ENCODE measurements at regions not wholly inside any gene's neighbourhood (a gene's known extent, or its start where the extent isn't known, plus 50 kb on each side); places are given as distances from the start of the nearest gene placed in this dataset.

DNA sequence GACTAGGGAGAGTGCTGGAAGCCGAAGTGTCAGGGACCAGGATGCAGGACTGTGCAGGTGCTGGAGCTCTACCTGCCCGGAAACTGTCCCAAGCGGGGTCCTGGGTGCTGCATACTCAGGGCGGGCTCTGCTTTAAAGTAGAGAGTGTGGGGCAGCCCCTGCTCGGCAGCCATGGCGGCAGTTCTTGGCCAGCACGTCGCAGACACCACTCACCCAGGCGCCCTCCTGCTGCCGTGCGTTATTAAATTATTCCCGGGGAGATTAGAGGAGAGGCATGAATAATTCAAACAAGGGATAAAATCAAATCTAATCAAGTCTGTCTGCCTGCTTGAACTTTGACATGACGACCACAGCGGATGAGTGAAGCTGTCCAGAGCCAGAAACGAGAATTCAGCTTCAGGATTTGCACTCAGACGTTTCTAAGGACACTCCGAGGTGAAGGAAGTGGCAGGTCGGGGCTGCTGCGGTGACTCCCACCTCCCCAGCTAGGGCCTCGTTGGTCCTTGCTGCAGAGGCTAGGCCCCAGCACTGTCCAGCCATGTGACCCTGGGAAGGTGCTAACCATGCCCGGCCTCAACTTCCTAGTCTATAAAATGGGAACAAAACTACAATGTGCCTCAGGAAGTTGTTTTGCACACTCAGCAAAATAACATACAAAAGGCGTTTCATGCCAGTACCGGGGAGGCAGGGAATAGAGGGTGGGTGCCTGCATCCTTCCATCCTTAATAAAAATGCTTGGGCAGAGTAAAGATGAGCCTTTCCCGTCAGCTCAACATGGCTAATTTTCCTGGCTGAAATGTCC, 91.3 kb upstream of the ADAMTS2 start:
- TF ChIP-seq, protein P1, sequence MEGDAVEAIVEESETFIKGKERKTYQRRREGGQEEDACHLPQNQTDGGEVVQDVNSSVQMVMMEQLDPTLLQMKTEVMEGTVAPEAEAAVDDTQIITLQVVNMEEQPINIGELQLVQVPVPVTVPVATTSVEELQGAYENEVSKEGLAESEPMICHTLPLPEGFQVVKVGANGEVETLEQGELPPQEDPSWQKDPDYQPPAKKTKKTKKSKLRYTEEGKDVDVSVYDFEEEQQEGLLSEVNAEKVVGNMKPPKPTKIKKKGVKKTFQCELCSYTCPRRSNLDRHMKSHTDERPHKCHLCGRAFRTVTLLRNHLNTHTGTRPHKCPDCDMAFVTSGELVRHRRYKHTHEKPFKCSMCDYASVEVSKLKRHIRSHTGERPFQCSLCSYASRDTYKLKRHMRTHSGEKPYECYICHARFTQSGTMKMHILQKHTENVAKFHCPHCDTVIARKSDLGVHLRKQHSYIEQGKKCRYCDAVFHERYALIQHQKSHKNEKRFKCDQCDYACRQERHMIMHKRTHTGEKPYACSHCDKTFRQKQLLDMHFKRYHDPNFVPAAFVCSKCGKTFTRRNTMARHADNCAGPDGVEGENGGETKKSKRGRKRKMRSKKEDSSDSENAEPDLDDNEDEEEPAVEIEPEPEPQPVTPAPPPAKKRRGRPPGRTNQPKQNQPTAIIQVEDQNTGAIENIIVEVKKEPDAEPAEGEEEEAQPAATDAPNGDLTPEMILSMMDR (IDR thresholded peaks at IDR 0.05; ENCODE audit: low read depth, low read length) = no peak
- Histone ChIP-seq H3K27me3 (ENCODE audit: control insufficient read depth, insufficient read depth, low read length) (no peaks in the 10 kb centered on the region), H3K27ac (ENCODE audit: low read depth, low read length) (no peak overlapping the region), H3K4me3 (ENCODE audit: low read depth, low read length) (no peak overlapping the region), H3K9me3 (ENCODE audit: control insufficient read depth, insufficient read depth, low read length) (peaks cover 67% of the 10 kb centered on the region)
- no peak for DNase-seq (ENCODE audit: low read depth, low spot score)
- CTCF ChIA-PET = no interaction called here
- POLR2A ChIA-PET = no interaction called here

DNA sequence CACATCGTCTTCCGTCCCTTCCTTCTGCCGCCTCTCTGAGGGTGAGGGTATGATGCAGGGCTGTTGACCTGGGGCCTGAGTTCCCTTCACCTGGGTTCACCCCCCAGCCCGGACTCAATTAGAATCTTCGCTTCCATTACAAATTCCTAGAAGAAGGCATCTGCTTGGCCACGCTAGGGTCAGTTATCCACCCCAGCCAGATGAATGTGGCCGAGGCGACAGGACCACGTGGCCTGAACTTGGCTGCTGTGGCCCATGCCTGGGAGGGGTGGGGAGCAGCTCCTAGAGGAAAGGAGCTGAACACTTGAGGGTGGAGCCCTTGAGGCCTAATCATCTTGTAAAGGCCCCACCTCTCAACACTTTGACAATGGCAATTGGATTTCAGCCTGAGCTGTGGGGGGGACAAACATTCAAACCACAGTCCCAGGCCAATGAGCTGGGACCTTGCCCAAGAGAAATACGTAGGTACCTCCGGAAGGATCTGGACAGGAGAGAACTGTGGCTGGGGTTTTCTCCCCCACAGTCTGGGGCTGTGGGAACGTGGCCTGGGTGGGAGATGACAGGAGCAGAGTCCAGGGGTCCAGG, 90.6 kb upstream of the ADAMTS2 start:
- no peak for DNase-seq (ENCODE audit: low read depth, low spot score)
- TF ChIP-seq, protein P1 (IDR thresholded peaks at IDR 0.05; ENCODE audit: low read depth, low read length) = no peak
- H3K4me3 ChIP-seq (ENCODE audit: low read depth, low read length) = no peak overlapping the region
- POLR2A ChIA-PET = no interaction called here
- CTCF ChIA-PET = no interaction called here
- H3K27ac ChIP-seq (ENCODE audit: low read depth, low read length) = no peak overlapping the region
- no peaks in the 10 kb centered on the region for H3K27me3 ChIP-seq (ENCODE audit: control insufficient read depth, insufficient read depth, low read length)
- H3K9me3 ChIP-seq (ENCODE audit: control insufficient read depth, insufficient read depth, low read length) = peaks cover 68% of the 10 kb centered on the region

DNA sequence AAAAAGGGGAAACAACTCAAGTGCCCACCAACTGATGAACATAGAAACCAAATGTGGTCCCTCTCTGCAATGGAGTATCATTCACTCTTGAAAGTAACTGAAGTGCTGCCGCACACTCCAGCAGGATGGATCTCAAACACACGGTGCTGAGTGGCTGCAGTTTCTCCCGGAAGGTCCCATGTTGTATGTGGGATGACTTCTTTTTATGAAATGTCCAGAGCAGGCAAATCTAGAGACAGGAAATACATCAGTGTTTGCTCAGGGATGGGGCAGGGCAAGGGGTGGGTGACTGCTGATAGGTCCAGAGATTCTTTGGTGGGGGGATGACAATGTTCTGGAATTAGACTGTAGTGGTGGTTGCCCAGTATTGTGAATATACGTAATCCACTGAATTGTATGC, 89.9 kb upstream of the ADAMTS2 start:
- Histone ChIP-seq H3K9me3 (ENCODE audit: control insufficient read depth, insufficient read depth, low read length) (peaks cover 68% of the 10 kb centered on the region), H3K27me3 (ENCODE audit: control insufficient read depth, insufficient read depth, low read length) (no peaks in the 10 kb centered on the region), H3K4me3 (ENCODE audit: low read depth, low read length) (no peak overlapping the region), H3K27ac (ENCODE audit: low read depth, low read length) (no peak overlapping the region)
- DNase-seq (ENCODE audit: low read depth, low spot score) = no peak
- ChIA-PET POLR2A (no interaction called here), CTCF (no interaction called here)
- TF ChIP-seq, protein P1 (IDR thresholded peaks at IDR 0.05; ENCODE audit: low read depth, low read length) = no peak

DNA sequence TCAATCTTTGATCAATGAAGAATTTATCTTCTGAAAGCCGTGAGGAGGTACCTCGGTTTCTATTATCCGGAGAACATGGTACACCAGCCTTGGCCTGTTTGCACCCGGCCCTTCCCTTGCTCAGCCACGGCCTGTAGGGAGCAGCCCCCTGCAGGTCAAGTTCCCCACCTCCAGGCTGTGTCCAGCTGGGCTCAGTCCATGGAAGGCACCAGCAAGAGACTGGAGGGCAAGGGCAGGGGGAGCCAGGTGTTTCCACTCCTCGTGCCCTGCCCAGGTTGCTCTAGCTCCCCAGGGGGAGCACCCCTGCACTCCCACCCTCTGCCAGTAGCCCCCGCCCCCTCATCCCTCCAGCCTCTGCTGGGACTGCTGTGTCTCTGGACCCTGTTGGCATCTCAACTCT, 87.3 kb upstream of the ADAMTS2 start:
- ChIA-PET POLR2A (no interaction called here), CTCF (interaction anchor here (0.6 kb wide), 1 partner anchor 795 kb away, joined by 3 read pairs; no protein-coding TSS in a partner anchor)
- no peak for DNase-seq (ENCODE audit: low read depth, low spot score)
- H3K4me3 ChIP-seq (ENCODE audit: low read depth, low read length) = no peak overlapping the region
- H3K9me3 ChIP-seq (ENCODE audit: control insufficient read depth, insufficient read depth, low read length) = peaks cover 66% of the 10 kb centered on the region
- H3K27ac ChIP-seq (ENCODE audit: low read depth, low read length) = no peak overlapping the region
- H3K27me3 ChIP-seq (ENCODE audit: control insufficient read depth, insufficient read depth, low read length) = no peaks in the 10 kb centered on the region
- TF ChIP-seq, protein P1 (IDR thresholded peaks at IDR 0.05; ENCODE audit: low read depth, low read length) = no peak

DNA sequence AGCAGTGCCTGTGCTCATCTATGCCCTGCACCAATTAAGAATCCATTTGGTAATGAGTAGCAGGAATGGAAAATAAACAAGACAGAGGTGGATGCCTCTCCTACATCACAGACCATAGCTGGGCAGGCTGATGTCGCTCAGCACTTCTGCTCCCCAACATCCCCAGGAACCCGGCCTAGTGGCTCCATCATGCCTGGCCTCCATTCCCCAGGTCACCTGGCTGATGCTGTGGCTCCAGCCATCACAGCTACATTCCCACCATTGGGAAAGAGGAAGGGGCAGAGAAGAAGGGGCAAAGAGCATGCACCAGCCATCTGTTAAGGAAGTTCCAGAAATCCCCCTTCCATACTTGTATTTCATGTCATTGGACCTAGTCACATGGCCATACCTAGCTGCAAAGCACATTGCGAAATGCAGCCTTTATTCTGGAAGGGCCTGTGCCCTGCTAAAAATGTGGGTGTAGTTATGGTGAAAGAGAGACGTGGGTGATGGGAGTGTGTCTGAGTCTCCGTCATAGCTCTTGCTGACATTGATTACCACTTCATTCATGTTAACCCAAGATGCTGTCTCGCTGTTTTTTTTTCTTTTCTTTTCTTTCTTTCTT, 86.1 kb upstream of the ADAMTS2 start:
- TF ChIP-seq, protein P1 (IDR thresholded peaks at IDR 0.05; ENCODE audit: low read depth, low read length) = no peak
- ChIA-PET CTCF (no interaction called here), POLR2A (no interaction called here)
- Histone ChIP-seq H3K27me3 (ENCODE audit: control insufficient read depth, insufficient read depth, low read length) (no peaks in the 10 kb centered on the region), H3K27ac (ENCODE audit: low read depth, low read length) (no peak overlapping the region), H3K4me3 (ENCODE audit: low read depth, low read length) (no peak overlapping the region), H3K9me3 (ENCODE audit: control insufficient read depth, insufficient read depth, low read length) (peaks cover 67% of the 10 kb centered on the region)
- DNase-seq (ENCODE audit: low read depth, low spot score) = no peak

All from AG04450 (cell line).